Urinary bladder (tissue), 4 donors: ENCODE measurements at regions not wholly inside any gene's neighbourhood (a gene's known extent, or its start where the extent isn't known, plus 50 kb on each side); places are given as distances from the start of the nearest gene placed in this dataset. TPM values are rescaled to one million over a fixed set of nuclear protein-coding genes. Genes with fewer than 3 reads are reported as not detected.

ENCODE experiments used
- DNase-seq: peaks from one replicate; pipeline ENCODE4 v3.0.0-alpha.2; 2015; ENCODE audit errors: extremely low spot score
- H3K27ac ChIP-seq: one replicate; pipeline ENCODE4 v1.5.1; 2013; ENCODE audit warnings: low read depth, mild to moderate bottlenecking, moderate library complexity
- H3K36me3 ChIP-seq: one replicate; pipeline ENCODE4 v1.6.1; 2013; ENCODE audit warnings: mild to moderate bottlenecking, moderate library complexity; ENCODE audit not compliant: insufficient read depth
- H3K4me1 ChIP-seq: one replicate; pipeline ENCODE4 v1.6.1; 2013; ENCODE audit warnings: mild to moderate bottlenecking, moderate library complexity; ENCODE audit not compliant: insufficient read depth
- H3K4me3 ChIP-seq: one replicate; pipeline ENCODE4 v1.5.1; 2013; ENCODE audit warnings: low read depth, low read length
- WGBS: extraction: QIAGEN DNeasy Blood & Tissue Kit; methylation state at CpG from one replicate; pipeline ENCODE4 v1.1.7; 2013; 5-methylcytosine and 5-hydroxymethylcytosine counted together
- small RNA-seq: library from RNA; depleted of rRNA; stranded (forward); fragments of <200 nt; gene quantifications from one replicate; pipeline ENCODE3, GENCODE V24; 2014
- donor health status: healthy with polysubstance abuse.
- donor health status: healthy.

DNA sequence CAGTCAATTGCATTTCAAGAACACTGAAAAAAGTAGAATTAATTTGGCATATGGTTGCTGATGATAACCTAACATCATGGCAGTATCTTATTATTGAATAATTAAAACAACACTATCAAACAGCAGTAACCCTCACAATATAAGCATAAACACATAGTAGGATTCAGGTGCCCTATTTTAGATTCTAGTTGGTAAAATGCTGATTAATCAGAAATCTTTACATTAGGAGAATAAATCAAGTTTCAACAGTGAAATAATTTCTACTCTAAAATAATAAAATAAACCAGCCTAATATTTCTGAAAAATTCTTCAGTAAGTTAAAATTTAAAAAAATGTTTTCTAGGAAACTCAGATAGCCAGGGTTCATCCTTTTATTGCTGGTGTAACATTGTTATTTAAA is 76.4 kb upstream of the NUDT12 start:
- DNase-seq: no peak
- H3K27ac ChIP-seq: no peak overlapping the region
- H3K4me1 ChIP-seq: no peaks in the 10 kb centered on the region
- H3K36me3 ChIP-seq: no peaks in the 10 kb centered on the region
- H3K4me3 ChIP-seq: no peak overlapping the region

DNA sequence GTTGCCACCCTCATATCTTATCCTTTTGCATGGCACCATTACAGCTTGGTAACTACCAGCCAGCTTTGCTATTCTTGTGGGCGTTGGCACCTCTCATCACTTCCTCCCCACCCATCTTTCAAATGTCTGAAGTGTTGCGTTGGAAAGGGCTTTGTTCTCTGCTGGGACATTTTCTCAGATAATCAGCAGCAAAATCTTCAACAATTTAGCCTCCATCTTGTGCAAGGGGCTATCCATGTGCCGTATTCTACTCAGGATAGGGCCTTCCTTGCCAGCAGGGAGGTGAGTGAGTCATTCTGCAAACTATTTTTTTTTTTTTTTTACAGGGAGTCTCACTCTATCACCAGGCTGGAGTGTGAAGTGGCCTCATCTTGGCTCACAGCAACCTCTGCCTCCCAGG is 62.1 kb upstream of the NUDT12 start:
- no peak overlapping the region for H3K4me3 ChIP-seq
- no peaks in the 10 kb centered on the region for H3K4me1 ChIP-seq
- no peak for DNase-seq
- H3K27ac ChIP-seq: no peak overlapping the region
- no peaks in the 10 kb centered on the region for H3K36me3 ChIP-seq
- 79% methylated on average over 3 of the region's 3 CpGs for WGBS

DNA sequence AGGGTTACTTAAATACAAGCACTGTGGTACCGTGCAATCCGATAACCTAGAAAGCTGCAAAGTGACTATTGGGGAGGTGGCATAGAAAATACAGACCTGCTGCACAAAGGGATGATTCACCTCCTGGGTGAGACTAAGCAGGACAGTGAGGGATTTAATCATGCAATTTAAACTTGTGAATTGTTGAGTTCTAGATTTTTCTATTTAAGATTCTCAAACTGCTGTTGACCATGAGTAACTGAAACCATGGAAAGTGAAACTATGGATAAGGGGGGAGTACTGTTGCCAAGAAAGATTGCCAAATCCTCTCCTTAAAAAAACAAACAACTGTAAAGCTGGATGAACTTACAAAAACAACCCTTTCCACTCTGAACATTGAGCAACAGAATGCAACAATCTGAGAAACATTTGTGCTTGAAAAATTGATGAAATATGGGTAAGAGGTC is 61.5 kb upstream of the NUDT12 start:
- H3K4me1 ChIP-seq: no peaks in the 10 kb centered on the region
- no peak overlapping the region for H3K27ac ChIP-seq
- H3K4me3 ChIP-seq: no peak overlapping the region
- 82% methylated on average over 2 of the region's 2 CpGs for WGBS
- DNase-seq: no peak
- H3K36me3 ChIP-seq: no peaks in the 10 kb centered on the region

DNA sequence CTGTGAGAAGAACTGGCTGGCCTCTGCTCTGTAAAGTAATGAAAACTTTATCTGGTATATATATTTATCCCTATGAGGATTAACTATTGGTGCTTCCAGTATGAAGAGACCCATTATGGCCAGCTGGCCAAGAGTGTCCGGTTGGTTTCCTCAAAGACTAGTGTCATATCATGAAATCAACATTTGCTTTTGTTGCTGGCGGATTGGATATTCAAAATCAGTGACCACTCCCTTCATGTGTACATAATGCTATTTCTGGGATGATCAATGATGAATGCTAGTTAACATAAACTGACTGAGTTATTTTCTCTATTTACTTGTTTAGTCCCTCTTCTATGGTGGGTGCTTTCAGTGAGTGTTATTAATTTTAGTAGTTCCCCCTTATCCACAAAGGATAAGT is 60.8 kb upstream of the NUDT12 start:
- DNase-seq: no peak
- Histone ChIP-seq H3K4me3 (no peak overlapping the region), H3K4me1 (no peaks in the 10 kb centered on the region), H3K27ac (no peak overlapping the region), H3K36me3 (no peaks in the 10 kb centered on the region)
- 96% methylated on average over 2 of the region's 2 CpGs for WGBS

DNA sequence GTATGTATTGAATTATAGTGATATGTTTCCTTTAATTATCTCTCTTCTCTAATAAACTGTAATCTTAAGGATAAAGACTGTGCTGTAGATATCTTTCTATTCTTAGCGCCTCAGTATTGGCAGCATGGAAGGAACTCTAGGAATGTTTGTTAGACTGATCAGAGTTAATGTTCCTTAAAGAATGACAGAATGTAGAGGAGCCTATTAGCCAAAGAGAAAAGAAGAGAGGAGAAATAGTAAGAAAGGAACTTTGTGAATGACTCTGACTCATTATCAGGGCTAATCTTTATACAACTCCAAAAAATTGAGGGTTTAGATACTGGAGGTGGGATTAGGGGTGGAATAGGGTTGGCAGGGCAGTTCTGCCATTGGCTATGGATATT is 59.0 kb upstream of the NUDT12 start:
- 61% methylated on average over 1 of the region's 1 CpG for WGBS
- H3K4me1 ChIP-seq: no peaks in the 10 kb centered on the region
- no peak for DNase-seq

DNA sequence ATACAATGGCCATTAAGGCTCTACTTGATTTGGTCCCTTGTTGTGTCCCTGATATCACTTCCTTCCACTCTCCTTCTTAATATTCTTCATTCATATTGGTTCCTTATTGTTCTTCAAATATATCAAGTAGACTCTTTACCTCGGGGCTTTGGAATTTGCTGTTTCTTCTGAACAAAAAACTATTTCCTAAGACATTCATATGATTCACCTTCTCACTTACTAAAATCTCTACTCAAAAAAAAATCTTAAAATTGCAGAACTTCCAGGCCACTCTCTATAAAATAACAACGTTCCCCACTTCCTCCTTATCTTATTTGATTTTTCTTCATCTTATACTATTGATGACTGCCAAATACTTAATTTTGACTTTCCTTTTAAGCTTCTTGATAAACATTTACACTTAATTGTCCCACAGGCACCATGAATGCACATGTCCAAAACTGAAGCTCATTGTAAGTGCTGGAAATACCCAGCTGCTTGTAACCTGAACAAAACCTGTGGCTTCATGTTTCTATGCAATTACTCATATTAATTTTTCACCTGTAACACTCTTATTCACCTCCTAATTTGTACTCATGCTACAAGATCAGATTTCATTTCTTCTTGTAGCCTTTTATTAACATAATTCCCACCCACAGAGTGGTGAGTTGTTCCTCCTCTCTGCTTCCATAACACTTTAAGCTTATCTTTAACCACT is 58.4 kb upstream of the NUDT12 start:
- no peak for DNase-seq
- Histone ChIP-seq H3K4me1 (no peaks in the 10 kb centered on the region), H3K27ac (no peak overlapping the region), H3K4me3 (no peak overlapping the region), H3K36me3 (no peaks in the 10 kb centered on the region)
- 59% methylated on average over 2 of the region's 2 CpGs for WGBS

More for the DNA sequence above, 59.0 kb upstream of the NUDT12 start:
- no peak overlapping the region for H3K4me3 ChIP-seq
- no peaks in the 10 kb centered on the region for H3K36me3 ChIP-seq
- no peak overlapping the region for H3K27ac ChIP-seq

DNA sequence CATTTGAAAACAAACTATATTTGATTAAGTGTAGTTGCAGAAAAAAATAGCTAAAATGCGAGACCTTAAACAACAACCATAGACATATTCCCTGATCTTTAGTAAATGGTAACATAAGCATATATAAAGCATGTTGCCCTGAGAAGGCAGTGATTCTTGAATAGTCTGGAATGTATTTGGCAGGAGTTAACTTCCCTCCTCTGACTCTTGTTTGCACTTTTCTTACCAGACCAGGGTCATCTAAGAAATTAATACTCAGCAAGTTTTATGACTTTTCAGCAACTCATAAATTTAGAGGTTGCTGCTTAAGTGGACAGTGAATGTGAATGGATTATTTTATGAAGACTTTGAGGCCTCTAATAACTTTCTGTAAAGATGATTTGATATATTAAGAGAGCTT is 55.3 kb upstream of the NUDT12 start:
- no peaks in the 10 kb centered on the region for H3K4me1 ChIP-seq
- no peak overlapping the region for H3K27ac ChIP-seq
- H3K4me3 ChIP-seq: no peak overlapping the region
- H3K36me3 ChIP-seq: no peaks in the 10 kb centered on the region
- 79% methylated on average over 1 of the region's 1 CpG for WGBS
- DNase-seq: no peak

DNA sequence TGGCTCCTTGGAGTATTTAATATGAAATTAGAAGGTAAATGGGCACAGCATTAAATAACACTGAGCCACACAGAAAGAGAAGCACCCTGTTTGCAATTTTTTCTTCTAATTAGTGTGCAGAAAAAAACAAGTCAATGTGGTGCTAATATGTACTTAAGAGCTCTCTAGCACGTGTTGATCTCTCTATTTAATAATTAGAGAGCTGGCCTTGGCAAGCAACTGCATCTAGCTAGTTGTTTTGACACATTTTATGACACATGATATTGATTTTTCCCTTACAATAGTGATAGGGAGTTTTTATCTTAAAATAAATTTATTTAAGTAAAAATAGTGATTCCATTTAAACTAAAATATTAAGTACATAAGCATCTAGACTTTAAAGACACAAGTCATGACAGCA is 54.5 kb upstream of the NUDT12 start:
- no peaks in the 10 kb centered on the region for H3K36me3 ChIP-seq
- no peaks in the 10 kb centered on the region for H3K4me1 ChIP-seq
- no peak overlapping the region for H3K4me3 ChIP-seq
- DNase-seq: no peak
- no peak overlapping the region for H3K27ac ChIP-seq
- 51% methylated on average over 1 of the region's 1 CpG for WGBS

DNA sequence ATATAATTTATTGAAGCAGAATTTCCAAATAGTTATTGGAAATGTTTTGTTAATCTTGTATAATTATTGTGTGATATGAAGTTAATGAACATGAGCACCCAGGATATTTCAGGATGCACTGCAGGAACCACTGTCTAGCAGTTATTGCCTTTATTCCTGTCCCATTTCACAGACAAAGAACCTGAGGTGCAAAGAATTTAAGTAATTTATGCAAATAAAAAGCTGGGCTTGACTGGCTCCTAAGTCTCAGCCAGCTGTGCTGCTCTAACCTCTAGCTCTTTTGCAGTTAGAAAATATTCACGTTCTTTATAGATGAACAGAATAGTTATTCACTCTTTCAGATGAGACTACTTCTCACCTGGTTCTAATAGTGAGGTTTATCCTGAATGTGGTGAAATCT is 50.0 kb upstream of the NUDT12 start:
- DNase-seq: no peak
- WGBS: 84% methylated on average over 1 of the region's 1 CpG

More for the DNA sequence above, 50.0 kb upstream of the NUDT12 start:
- H3K36me3 ChIP-seq: no peaks in the 10 kb centered on the region
- H3K4me3 ChIP-seq: no peak overlapping the region
- no peaks in the 10 kb centered on the region for H3K4me1 ChIP-seq
- H3K27ac ChIP-seq: no peak overlapping the region

Small RNA genes lying in the stretch of these regions (small RNA-seq; reads per million reads assigned to genes)
- gene PSMC1P5 (not detected), gene RF00322 (not detected), gene RN7SL255P (not detected), gene RNA5SP189 (not detected), gene RNU1-140P (not detected), gene RNU6-334P (not detected)
